Cerebellar nuclear complex (tissue), 1 donor: ENCODE measurements at regions not wholly inside any gene's neighbourhood (a gene's known extent, or its start where the extent isn't known, plus 50 kb on each side); places are given as distances from the start of the nearest gene placed in this dataset.
"Not testable (repeated sequence)": the region's sequence is repeated elsewhere in the genome, so short reads cannot be mapped to it uniquely, and the experiment has no call there.

ENCODE experiments used
- DNase-seq, 2 experiments: peaks; one replicate each; lab custom pipeline; 2025; lab: John Stamatoyannopoulos, UW

DNA sequence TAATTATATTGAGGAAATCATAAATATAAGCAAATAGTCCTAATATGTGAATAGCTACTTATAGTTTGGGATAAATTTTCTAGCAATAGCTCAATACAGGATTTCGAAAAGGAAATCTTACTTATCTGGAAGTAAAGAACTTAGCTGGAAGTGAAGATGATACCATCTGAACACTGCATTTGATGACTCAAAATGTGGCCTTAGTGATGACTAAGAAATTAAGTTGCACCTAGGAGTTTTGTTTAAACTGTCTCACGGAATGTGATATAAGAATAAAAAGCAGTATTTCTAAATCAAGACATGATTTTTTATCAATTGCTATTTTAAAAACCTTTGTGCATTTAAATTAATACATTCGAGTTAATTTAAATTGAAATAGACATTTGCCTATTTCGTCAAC lies 91.2 kb downstream of the EOMES start:
- DNase-seq = no peak

DNA sequence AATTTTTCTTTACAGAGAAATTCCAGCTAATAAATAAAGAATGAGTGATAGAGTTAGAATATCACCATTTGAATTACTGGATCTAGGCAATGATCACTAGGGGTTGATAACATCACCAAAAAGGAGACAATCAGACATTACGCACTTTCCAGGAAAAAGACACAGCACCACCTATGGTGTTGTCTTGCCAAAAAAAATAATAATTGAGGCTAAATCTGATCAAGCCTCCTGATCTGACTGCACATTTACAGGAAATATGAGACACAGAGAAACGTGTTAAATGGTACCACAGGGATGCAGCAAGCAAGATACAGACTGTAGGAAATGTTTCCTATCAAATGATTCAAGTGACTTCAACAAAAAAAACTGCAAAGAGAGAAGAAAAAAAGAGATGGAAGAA lies 92.8 kb downstream of the EOMES start:
- DNase-seq = no peak

DNA sequence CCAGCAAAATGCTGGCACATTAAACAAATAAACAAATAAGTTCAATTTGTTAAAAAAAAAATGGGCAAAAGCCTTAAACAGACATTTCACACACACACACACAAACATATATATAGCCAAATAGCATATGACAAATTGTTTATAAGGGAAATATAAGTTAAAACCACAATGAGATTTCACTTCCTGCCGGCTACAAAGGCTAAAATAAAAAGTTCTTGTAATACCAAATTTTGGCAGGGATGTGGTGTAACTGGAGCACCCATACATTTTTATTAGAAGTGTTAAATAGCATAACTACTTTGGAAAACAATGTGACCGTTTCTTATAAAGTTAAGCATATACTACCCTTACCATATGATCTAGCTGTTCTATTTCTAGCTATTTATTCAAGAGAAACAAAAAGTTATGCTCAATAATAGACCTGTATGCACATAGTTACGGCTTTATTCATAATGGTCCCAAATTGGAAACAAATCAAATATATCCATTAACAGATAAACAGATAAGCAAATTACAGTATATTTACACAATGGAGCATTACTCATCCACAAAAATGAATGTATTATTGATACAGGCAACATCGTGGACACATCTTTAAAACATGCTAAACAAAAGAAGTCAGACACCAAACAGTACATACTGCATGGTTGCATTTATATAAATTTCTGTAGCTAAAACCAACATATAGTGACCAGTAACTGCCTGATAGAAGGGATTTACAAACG lies 93.9 kb downstream of the EOMES start:
- DNase-seq = no peak

DNA sequence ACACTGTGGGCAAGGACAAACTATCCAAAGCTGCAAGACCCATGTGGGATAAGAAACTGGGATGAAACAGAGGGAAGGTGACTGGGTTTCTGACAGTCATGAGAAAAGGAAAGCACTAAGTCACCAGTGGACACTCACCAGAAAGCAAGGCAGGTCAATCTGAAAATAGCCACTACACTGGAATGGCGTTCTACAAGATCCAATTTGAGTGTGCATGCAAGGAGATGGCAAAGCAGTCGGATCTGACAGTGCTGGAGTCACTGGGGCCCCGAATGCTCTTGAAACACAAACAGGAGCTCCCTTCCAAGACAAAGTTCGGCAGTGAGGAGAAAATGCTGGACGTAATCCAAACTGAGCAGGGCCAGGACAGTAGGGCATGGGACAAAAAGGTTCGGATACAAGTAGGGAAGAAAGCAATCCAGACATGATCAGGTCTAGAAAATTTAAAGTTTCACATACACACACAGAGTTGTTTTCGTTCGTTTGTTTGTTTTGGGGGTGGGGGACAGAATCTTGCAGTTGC lies 95.5 kb downstream of the EOMES start:
- DNase-seq = no peak

DNA sequence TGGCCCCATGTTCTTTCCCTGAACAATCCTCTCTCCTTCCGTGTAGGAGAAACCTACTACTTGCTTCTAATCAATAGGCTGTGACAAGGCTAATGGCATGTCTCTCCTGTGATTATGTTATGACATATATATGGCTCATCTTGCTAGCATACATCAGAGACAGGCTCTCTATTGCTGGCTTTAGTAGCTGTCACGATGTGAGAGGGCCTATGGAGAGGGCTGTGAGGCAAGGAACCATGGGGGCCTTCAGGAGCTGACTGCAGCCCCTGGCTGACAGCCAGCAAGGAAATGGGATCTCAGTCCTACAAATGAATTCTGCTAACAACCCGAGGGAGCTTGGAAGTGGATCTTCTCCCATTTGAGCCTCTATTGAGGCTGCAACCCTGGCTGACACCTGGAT lies 96.3 kb downstream of the EOMES start:
- no peak for DNase-seq

DNA sequence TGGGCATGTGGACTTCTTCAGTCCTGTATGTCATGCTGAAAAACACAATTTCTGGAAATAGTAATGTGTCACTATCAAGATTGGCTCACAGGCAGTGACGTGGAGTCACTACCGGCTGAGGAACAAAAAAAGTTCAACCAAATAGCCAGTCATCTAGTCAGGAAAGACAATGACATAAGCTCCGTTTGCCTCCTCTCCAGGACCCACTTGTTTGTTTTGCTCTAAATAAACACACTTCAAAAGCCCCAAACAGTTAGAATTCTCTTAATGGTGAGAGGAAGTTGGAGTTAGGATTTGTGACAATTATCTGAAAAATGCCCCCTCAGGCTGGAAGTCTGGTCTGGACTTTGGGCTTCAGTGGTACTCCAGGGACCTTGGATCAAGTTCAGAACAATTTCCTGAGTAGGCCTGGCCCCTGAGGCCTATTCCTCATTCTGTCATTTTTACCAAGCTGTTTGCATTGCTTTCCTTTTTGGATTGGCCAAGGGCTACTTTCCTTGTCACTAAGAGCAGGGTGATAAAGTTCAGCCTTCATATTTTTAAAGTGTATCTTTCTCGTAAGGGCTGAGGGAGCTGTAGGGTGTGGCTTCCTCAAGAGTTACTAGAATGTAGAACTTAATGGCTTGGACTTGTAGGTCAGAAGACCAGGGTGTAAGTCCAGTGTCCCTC lies 98.9 kb downstream of the EOMES start:
- DNase-seq = no peak

DNA sequence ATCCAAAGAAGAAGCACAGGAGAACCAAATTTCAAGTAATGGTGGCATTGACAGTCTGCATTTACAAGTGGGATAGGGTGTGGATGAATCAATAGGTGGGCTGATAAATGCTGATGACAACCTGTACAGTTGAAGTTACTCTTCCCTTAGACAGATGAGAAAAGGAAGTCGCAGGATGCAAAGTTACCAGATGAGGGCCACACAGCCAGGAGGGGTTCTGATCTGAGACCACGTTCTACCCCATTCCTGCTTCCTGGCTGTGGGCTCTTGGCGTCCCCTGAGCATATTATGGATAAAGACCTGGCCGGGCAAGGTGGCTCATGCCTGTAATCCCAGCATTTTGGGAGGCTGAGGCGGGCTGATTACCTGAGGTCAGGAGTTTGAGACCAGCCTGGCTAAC lies 104.6 kb downstream of the EOMES start:
- DNase-seq = no peak

DNA sequence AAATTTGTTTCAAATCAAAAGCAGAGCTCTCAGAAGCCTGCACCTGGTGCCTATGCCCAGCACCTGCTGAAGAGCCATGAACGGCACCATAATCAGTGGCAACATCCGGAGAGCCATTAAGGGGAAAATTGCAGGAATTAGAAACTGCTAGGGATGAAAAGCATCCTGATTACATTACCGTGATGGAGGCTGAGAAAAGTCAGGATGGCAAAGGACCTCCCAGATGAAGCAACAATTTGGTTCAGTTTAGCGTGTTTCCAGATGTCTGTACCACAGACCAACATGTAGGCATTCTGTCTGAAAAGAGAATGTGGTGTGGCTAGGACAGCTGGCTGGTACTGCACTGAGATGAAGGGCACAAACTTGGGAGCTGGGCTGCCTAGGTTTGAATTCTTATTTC lies 106.1 kb downstream of the EOMES start:
- DNase-seq = no peak

DNA sequence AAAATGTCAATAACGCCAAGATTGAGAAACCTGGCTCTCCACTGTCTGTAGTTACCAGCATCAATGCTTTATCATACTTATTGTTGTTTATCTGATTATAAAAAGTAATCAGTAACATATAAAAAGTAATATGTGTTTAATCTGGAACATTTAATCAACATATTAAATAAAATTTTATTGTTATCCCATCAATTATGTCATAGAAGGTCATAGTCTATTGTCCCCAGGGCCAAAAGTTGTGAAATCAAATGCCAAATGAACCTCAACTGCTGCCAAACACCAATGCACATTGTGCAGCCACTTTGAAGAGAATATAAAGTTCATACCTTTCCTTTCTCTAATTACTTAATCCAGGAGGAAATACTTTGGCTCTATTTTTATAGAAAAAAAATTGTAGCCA lies 106.6 kb downstream of the EOMES start:
- DNase-seq = no peak

DNA sequence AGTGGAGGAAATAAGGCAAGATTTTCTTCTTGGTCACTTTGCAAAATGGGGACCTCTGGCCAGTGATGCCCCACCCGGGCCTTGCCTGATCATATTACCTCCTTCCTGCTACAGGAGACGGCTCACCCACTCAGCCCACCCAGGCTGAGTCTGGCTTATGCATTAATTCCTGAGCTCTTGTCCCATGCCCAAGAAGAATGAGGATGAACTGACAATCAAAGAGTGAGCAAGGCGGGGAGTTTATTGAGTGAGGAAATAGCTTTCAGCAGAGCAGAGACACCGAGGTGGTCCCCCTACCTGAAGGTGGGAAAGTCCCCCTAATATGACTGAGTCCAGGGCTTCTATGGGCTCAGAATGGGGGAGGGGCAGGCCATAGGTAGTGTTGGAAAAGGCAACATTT lies 107.5 kb downstream of the EOMES start:
- no peak for DNase-seq

DNA sequence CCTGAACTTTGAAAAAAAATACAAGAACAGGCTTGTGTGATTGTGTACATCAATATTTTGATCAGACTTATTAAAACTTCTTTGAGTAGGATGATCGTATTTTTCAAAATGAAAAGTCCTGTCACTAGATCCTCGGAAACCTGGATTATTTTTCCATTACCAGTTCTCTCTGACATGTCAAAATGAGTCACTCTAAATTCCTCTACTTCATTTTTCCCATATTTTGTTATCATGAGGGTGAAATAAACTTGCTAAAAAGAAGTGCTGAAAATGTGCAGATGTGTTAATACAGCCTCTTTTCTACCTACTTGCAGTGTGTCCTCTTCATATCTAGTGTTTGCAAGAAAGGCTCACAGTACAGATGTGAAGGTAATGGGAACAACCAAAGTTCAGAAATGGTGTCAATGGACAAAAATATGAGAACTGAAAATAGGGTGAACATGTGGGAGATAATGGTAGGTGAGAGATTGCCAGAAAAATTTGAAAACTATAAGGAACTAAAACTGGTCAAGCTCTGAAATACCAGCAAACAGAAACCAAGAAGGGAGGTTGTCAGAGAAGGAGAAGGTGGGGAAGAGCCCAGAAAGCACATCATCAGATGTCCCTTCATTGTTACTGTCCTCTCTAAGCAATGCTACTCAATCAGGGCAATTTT lies 108.2 kb downstream of the EOMES start:
- no peak for DNase-seq

DNA sequence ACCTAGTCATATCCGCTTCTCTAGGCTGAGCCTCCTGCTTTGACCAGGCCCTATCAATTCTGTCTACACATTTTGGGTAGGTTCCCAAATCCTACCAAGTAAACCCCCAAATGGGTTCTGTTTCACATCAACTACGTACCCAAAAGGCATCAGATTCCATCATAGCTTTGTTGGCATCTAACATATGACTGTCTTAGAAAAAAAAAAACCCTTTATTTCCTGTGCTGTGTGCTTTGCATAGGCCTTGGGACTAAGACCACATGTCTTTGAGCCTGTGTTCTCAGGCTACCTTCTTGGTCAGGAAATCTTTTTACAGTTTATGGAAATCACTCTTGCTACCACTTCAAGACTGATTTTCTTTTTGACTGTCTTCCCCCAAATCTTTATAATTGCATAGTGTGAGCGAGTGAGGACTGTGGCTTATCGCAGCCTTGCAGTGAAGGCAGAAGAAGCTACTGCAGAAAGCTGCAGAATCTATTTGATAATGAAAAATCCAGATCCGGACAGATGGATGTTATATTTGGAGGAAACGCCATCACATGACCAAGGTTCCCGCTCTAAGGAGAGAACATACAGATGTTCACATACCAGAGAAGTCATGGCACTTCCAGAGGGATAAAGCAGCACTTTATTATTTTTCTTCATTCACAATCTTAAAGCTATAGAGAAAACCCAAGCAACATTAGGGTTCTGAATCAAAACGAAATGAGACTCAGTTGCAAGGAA lies 111.2 kb downstream of the EOMES start:
- DNase-seq = no peak

DNA sequence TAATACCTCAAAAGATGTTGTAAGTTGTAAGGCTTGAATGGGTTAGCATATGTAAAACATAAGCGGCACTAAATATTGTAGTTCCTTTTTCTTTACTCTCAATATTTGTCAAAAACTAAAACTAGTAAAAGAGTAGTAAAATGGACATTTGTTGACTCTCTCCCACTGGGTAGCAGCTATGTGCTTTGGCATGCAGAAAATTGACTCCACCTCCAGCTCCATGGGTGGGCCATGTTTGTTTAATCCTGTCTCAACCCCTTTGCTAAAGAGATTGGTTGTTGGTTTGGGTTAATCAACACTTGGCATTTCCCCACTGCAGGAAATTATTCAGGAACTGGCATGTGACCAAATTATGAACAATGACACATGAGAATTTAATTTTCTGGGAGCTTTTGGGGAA lies 114.8 kb downstream of the EOMES start:
- DNase-seq = no peak

DNA sequence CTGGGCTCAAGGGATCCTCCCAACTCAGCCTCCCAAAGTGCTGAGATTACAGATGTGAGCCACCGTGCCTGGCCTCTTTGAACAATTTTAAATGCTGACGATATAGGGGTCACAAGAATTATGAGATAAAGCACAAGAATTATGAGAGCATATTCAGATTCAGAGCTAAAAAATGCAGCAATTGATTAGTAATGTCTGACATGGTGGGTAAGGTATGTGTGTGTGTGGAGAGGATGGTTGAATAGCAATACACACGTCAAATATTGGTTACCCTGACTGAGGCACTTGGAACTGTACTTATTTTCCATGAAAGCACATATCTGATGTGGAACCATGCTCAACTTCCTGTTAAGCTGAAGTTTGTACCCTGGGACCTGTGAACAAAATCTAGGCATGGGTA lies 115.6 kb downstream of the EOMES start:
- no peak for DNase-seq

DNA sequence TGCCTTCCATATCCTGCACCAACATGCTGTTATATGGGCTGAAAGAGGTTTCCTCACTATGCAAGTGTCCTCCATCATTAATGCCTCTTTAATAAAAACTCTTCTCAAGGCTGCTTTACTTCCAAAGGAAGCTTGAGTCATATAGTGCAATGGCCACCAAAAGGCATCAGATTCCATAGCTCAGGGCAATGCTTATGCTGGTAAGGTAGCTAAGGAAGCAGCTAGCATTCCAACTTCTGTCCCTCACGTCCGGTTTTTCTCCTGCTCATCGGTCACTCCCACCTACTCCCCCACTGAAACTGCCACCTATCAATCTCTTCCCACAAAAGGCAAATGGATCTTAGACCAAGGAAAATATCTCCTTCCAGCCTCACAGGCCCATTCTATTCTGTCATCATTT lies 117.1 kb upstream of the SLC4A7 start:
- DNase-seq = not testable (repeated sequence)

DNA sequence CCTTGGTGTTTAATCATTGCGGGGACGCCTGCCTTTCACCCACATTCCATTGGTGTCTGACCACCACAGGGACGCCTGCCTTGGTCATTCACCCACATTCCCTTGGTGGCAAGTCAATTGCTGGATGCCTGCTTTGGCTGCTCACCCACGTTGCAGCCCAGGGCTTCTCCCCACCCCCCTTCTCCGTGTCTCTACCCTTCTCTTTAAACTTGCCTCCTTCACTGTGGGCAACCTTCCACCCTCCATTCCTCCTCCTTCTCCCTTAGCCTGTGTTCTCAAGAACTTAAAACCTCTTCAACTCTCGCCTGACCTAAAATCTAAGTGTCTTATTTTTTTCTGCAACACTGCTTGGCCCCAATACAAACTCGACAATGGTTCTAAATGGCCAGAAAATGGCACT lies 115.6 kb upstream of the SLC4A7 start:
- not testable (repeated sequence) for DNase-seq

DNA sequence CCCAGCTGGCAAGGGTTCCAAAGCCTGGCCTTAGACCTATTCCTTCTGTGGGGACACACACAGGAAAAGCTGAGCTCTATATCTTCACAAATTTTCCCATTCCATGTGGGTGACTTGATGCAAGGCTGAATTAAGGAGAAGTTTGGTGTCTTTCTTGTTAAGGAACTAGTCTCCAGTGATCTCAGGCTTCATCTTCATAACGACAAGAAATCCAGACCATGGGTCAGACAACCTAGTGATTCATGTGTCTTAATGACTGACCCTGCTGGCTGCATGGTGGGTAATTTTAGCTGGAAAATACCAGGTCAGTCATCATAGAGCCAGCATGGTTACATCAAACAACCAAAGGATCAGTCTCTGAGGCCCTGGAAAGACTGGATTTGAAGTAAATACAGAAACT lies 112.7 kb upstream of the SLC4A7 start:
- DNase-seq = no peak

DNA sequence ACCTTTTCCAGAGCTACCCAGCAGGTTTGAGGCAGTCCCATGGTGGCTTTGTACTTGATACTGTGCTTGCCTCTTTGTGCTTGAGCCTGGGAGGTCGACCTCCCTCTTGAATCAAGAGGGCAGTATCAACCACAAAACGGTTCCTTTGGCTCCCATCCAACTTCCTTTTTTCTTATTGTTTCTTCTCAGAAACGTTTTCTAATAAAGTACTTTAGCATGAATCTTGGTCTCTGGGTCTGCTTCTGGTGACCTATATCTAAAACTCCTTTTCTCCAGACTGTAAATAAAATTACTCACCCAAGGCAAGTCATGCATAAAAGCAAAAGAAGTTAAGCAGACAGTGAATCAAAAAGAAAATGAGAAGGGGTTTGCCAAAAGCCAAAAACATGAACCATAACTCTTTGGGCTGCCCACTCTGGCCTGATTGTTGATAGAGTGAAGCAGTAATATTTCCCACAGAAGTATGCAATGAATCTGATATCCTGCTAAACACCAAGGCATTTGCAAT lies 112.2 kb upstream of the SLC4A7 start:
- no peak for DNase-seq

DNA sequence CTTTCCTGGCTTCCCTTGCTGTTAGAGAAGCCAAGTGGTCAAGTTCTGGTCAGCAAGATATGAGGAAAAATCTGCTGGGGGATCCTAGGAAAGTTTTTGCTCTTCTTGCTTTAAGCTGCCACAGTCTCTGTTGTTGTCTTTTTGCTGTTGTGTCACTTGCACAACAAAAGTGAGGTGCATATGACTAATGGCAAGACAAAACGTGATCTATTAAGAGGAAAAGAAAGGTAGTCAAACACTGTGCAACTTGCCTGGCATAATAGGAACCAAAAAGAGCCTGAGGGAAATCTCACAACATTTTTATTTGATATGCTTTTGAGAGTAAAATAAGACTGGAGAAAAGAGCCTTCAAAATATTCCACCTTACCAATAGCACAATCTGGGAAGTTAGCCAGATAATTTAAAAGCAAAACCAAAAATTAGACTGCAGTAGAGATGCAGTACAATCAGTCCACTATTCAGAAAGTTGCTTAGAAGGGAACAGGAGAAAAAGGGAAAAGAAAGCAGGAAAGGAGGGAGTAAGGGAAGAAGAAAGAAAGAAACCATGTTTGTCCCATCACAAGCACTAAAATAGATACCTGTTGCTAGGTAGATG lies 110.0 kb upstream of the SLC4A7 start:
- DNase-seq = no peak

DNA sequence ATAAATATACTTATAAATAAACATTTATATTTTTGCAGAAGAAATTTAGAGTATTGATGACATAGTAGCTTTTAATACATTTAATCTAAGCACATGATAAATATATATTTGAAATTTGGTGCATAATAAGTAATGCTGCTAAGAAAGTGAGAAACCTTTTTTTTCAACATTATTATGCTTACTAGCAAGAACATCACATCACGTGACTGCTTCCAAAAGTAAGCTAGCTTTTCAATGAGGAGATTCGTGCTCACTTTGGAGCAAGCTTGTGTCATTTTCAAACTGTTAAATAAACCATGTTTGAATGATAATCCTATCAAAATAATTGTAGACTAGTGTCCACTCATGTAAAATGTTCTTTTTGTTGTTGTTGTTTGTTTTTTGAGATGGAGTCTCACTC lies 109.0 kb upstream of the SLC4A7 start:
- DNase-seq = no peak

DNA sequence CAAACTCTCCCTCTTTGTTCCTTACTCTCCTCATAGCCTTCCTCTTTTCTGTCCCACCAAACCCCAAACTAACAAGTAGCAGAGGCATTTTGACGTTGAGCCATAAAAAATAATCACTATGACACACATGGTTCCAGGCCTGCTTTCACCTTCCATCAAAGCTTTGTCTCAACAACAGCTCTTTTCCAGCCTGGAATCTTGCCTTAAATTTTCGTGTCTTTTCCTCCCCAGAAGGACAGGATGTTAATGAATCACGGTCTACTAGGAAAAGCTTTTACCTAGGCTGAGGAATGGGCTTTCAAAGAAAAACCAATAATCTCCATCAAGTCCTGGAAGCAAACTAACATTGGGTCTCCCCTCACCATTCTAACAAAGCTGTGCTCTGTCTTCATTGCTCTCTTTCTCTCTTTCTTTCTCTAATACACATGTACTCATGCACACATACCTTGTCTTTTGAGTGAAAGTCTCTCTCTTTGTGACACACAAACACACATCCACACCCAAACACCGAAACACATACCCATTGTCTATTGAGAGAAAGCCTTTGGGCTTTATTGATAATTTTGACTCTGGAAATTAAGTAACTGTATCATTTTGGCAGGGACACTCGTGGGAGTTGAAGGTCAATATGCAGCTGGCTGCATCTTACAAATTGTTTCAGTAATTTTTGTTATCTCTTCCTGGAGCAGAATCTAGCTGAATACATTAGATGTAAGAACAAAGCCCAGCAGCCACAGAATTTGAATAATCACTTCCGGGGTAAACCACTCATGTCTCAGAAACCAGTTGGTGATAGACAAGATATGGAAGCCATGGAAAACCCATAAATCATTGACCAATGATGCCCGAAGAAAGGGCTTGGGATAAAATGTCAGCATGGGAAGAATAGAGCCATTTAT lies 107.4 kb upstream of the SLC4A7 start:
- no peak for DNase-seq
